Mesenchymal stem cell (in vitro differentiated cells and primary cell): ENCODE measurements at regions not wholly inside any gene's neighbourhood (a gene's known extent, or its start where the extent isn't known, plus 50 kb on each side); places are given as distances from the start of the nearest gene placed in this dataset.

Source experiments
- DNase-seq: peaks from one replicate; pipeline ENCODE4 v3.0.0-alpha.2; 2013
- H2AFZ ChIP-seq: one replicate; pipeline ENCODE4 v1.6.1; 2013; ENCODE audit warnings: low read depth, mild to moderate bottlenecking, control low read depth, inconsistent platforms, low read length, moderate library complexity
- H2AK5ac ChIP-seq: 2 replicates; pipeline ENCODE4 v1.6.1; 2013; ENCODE audit warnings: low read length, moderate library complexity, mild to moderate bottlenecking, inconsistent platforms; ENCODE audit not compliant: severe bottlenecking
- H2BK120ac ChIP-seq: one replicate; pipeline ENCODE4 v1.6.1; 2013; ENCODE audit warnings: low read depth, mild to moderate bottlenecking, inconsistent platforms, low read length, moderate library complexity
- H2BK12ac ChIP-seq, 2 experiments: one replicate each; pipeline ENCODE4 v1.6.1; 2013; ENCODE audit warnings: inconsistent platforms in 2 of 2, low read length in 2 of 2, mild to moderate bottlenecking in 2 of 2, moderate library complexity in 2 of 2, control low read depth in 1 of 2
- H2BK15ac ChIP-seq: one replicate; pipeline ENCODE4 v1.6.1; 2013; ENCODE audit warnings: mild to moderate bottlenecking, low read depth, inconsistent platforms; ENCODE audit not compliant: poor library complexity, severe bottlenecking
- H2BK5ac ChIP-seq: 2 replicates; pipeline ENCODE4 v1.6.1; 2013; ENCODE audit warnings: low read depth, mild to moderate bottlenecking, low read length, control low read depth, inconsistent platforms; ENCODE audit not compliant: poor library complexity, severe bottlenecking
- H3K14ac ChIP-seq, 2 experiments: one replicate each; pipeline ENCODE4 v1.6.1; 2013; ENCODE audit warnings: inconsistent platforms in 2 of 2, low read length in 2 of 2, control low read depth in 1 of 2, mild to moderate bottlenecking in 1 of 2, moderate library complexity in 1 of 2
- H3K18ac ChIP-seq, 2 experiments: one replicate each; pipeline ENCODE4 v1.6.1; 2013; ENCODE audit warnings: inconsistent platforms in 2 of 2, low read length in 2 of 2, control low read depth in 1 of 2, low read depth in 1 of 2, mild to moderate bottlenecking in 1 of 2
- H3K23ac ChIP-seq, 2 experiments: one replicate each; pipeline ENCODE4 v1.6.1; 2013; ENCODE audit warnings: inconsistent platforms in 2 of 2, low read length in 2 of 2, mild to moderate bottlenecking in 2 of 2, moderate library complexity in 2 of 2, control low read depth in 1 of 2
- H3K27ac ChIP-seq: 2 replicates; pipeline ENCODE4 v1.5.1; 2013; ENCODE audit warnings: mild to moderate bottlenecking, moderate library complexity, low read length, control low read depth, inconsistent platforms; ENCODE audit not compliant: poor library complexity, severe bottlenecking
- H3K27me3 ChIP-seq, 2 experiments: 2 replicates each; pipeline versions ENCODE4 v1.6.1 to v1.7.0; 2013; ENCODE audit warnings: low read length in 2 of 2, mild to moderate bottlenecking in 2 of 2, moderate library complexity in 2 of 2, control low read depth in 1 of 2, inconsistent platforms in 1 of 2; ENCODE audit not compliant: control insufficient read depth in 1 of 2, insufficient read depth in 1 of 2
- H3K36me3 ChIP-seq, 2 experiments: 2 replicates each; pipeline versions ENCODE4 v1.6.1 to v1.7.0; 2013; ENCODE audit warnings: low read length in 2 of 2, control low read depth in 1 of 2, inconsistent platforms in 1 of 2, low read depth in 1 of 2, mild to moderate bottlenecking in 1 of 2; ENCODE audit not compliant: insufficient read depth in 2 of 2, control insufficient read depth in 1 of 2
- H3K4ac ChIP-seq, 2 experiments: one replicate each; pipeline ENCODE4 v1.6.1; 2013; ENCODE audit warnings: inconsistent platforms in 2 of 2, low read length in 2 of 2, mild to moderate bottlenecking in 2 of 2, moderate library complexity in 2 of 2, control low read depth in 1 of 2, low read depth in 1 of 2
- H3K4me1 ChIP-seq: 2 replicates; pipeline ENCODE4 v1.6.1; 2013; ENCODE audit warnings: low read depth, low read length, control low read depth; ENCODE audit not compliant: control insufficient read depth, insufficient read depth
- H3K4me2 ChIP-seq: 2 replicates; pipeline ENCODE4 v1.6.1; 2013; ENCODE audit warnings: low read length, mild to moderate bottlenecking, inconsistent platforms; ENCODE audit not compliant: poor library complexity, severe bottlenecking
- H3K4me3 ChIP-seq, 2 experiments: 2 replicates each; pipeline versions ENCODE4 v1.5.1 to v1.7.0; 2013; ENCODE audit warnings: low read length in 2 of 2, mild to moderate bottlenecking in 2 of 2, control low read depth in 1 of 2, low read depth in 1 of 2; ENCODE audit not compliant: insufficient read depth in 1 of 2
- H3K79me1 ChIP-seq: replicated peaks from 2 replicates; pipeline ENCODE4 v1.6.1; 2013; ENCODE audit warnings: mild to moderate bottlenecking, control low read depth, low read length, inconsistent platforms; ENCODE audit not compliant: poor library complexity, severe bottlenecking
- H3K9ac ChIP-seq: 2 replicates; pipeline ENCODE4 v1.7.0; 2013; ENCODE audit warnings: mild to moderate bottlenecking, low read length, moderate library complexity
- H3K9me3 ChIP-seq: 2 replicates; pipeline ENCODE4 v1.7.0; 2013; ENCODE audit warnings: mild to moderate bottlenecking, low read length; ENCODE audit not compliant: control insufficient read depth
- H4K8ac ChIP-seq: one replicate; pipeline ENCODE4 v1.6.1; 2013; ENCODE audit warnings: inconsistent platforms, mild to moderate bottlenecking, low read length, moderate library complexity
- H4K91ac ChIP-seq: one replicate; pipeline ENCODE4 v1.6.1; 2013; ENCODE audit warnings: mild to moderate bottlenecking, low read length, inconsistent platforms
- WGBS: methylation state at CpG from one replicate; pipeline ENCODE4 v1.1.7; 2013; ENCODE audit warnings: mixed read lengths; 5-methylcytosine and 5-hydroxymethylcytosine counted together

GRCh38 chr9:19732441-19732951 lies 56.3 kb downstream of the SLC24A2 start:
- DNase-seq = no peak
- Histone ChIP-seq H3K18ac (no peak overlapping the region), H2BK12ac (no peak overlapping the region), H3K79me1 (no peaks in the 10 kb centered on the region), H3K4me2 (no peak overlapping the region), H4K8ac (no peak overlapping the region), H2BK120ac (no peak overlapping the region), H3K4me1 (no peaks in the 10 kb centered on the region), H3K4ac (no peak overlapping the region), H3K27me3 (peaks cover 0 to 3% of the 10 kb centered on the region in 2 experiments), H4K91ac (no peak overlapping the region), H2AFZ (no peak overlapping the region), H3K14ac (no peak overlapping the region), H3K36me3 (no peaks in the 10 kb centered on the region), H3K9me3 (peaks cover 4% of the 10 kb centered on the region), H3K9ac (no peak overlapping the region), H2BK5ac (no peak overlapping the region), H3K4me3 (no peak overlapping the region), H2AK5ac (no peak overlapping the region), H3K23ac (no peak overlapping the region), H3K27ac (no peak overlapping the region), H2BK15ac (no peak overlapping the region)
- 81% methylated on average over 4 of the region's 5 CpGs for WGBS

GRCh38 chr9:19728101-19728500 lies 60.7 kb downstream of the SLC24A2 start:
- no peaks in the 10 kb centered on the region for H3K79me1 ChIP-seq
- H3K36me3 ChIP-seq = no peaks in the 10 kb centered on the region
- no peak overlapping the region for H2BK15ac ChIP-seq
- no peak overlapping the region for H3K9ac ChIP-seq
- no peaks in the 10 kb centered on the region for H3K27me3 ChIP-seq
- no peak overlapping the region for H3K27ac ChIP-seq
- H2BK12ac ChIP-seq = no peak overlapping the region
- no peak overlapping the region for H2BK5ac ChIP-seq
- H3K9me3 ChIP-seq = no peaks in the 10 kb centered on the region
- no peak overlapping the region for H2AFZ ChIP-seq
- no peak overlapping the region for H4K8ac ChIP-seq
- no peak overlapping the region for H3K18ac ChIP-seq
- WGBS = 100% methylated on average over 2 of the region's 5 CpGs
- no peak overlapping the region for H4K91ac ChIP-seq
- no peak overlapping the region for H2AK5ac ChIP-seq
- no peaks in the 10 kb centered on the region for H3K4me1 ChIP-seq
- H3K4ac ChIP-seq = no peak overlapping the region
- no peak overlapping the region for H3K23ac ChIP-seq
- no peak overlapping the region for H2BK120ac ChIP-seq
- no peak for DNase-seq
- no peak overlapping the region for H3K4me2 ChIP-seq
- H3K4me3 ChIP-seq = no peak overlapping the region
- H3K14ac ChIP-seq = no peak overlapping the region

- H2AK5ac ChIP-seq = no peak overlapping the region
- 74% methylated on average over 3 of the region's 5 CpGs for WGBS
- no peak overlapping the region for H2AFZ ChIP-seq
- DNase-seq = no peak
- no peak overlapping the region for H3K18ac ChIP-seq
- no peak overlapping the region for H3K4me2 ChIP-seq
- H2BK120ac ChIP-seq = no peak overlapping the region
- no peaks in the 10 kb centered on the region for H3K27me3 ChIP-seq
- no peak overlapping the region for H2BK5ac ChIP-seq
- no peaks in the 10 kb centered on the region for H3K36me3 ChIP-seq
- no peaks in the 10 kb centered on the region for H3K9me3 ChIP-seq
- H3K4me3 ChIP-seq = no peak overlapping the region
- no peak overlapping the region for H3K14ac ChIP-seq
- no peak overlapping the region for H3K23ac ChIP-seq
- H4K8ac ChIP-seq = no peak overlapping the region
- no peak overlapping the region for H3K4ac ChIP-seq
- no peak overlapping the region for H3K9ac ChIP-seq
- no peak overlapping the region for H3K27ac ChIP-seq
- H2BK12ac ChIP-seq = no peak overlapping the region
- no peak overlapping the region for H4K91ac ChIP-seq
- H2BK15ac ChIP-seq = no peak overlapping the region
- H3K79me1 ChIP-seq = no peaks in the 10 kb centered on the region
- no peaks in the 10 kb centered on the region for H3K4me1 ChIP-seq
Measured at GRCh38 chr9:19725970-19726369, 62.9 kb downstream of the SLC24A2 start.

GRCh38 chr9:19720377-19720776 lies 68.5 kb downstream of the SLC24A2 start:
- Histone ChIP-seq H4K91ac (no peak overlapping the region), H3K27ac (no peak overlapping the region), H3K4me2 (no peak overlapping the region), H2BK120ac (no peak overlapping the region), H3K14ac (no peak overlapping the region), H3K18ac (no peak overlapping the region), H2AFZ (no peak overlapping the region), H3K9ac (no peak overlapping the region), H3K4me3 (no peak overlapping the region), H3K4me1 (no peaks in the 10 kb centered on the region), H2BK12ac (no peak overlapping the region), H2AK5ac (no peak overlapping the region), H2BK5ac (no peak overlapping the region), H3K23ac (no peak overlapping the region), H3K27me3 (no peaks in the 10 kb centered on the region), H3K9me3 (no peaks in the 10 kb centered on the region), H4K8ac (no peak overlapping the region), H2BK15ac (no peak overlapping the region), H3K36me3 (no peaks in the 10 kb centered on the region), H3K79me1 (no peaks in the 10 kb centered on the region), H3K4ac (no peak overlapping the region)
- WGBS = 31% methylated on average over 3 of the region's 3 CpGs
- peak; percentile 55 for DNase-seq
